Caki2 (cell line): ENCODE measurements at regions not wholly inside any gene's neighbourhood (a gene's known extent, or its start where the extent isn't known, plus 50 kb on each side); places are given as distances from the start of the nearest gene placed in this dataset.
"Not testable (repeated sequence)": the region's sequence is repeated elsewhere in the genome, so short reads cannot be mapped to it uniquely, and the experiment has no call there.

Source experiments
- DNase-seq: peaks from one replicate; pipeline ENCODE4 v3.0.0-alpha.2; 2015; ENCODE audit warnings: low read depth
- in situ Hi-C: cut with HindIII; loops from 2 replicates; pipeline ENCODE4 v1.10.0; 2016; ENCODE audit warnings: low sequenced_read_pairs, low pct_unique_long_range_greater_than_20kb, mixed read lengths

GRCh38 chr2:204124140-204124750 lies 187.7 kb downstream of the ICOS start:
- in situ Hi-C loops = no loop called here
- no peak for DNase-seq

- in situ Hi-C loops = no loop called here
- no peak for DNase-seq
Measured at GRCh38 chr2:204126705-204127104, 190.1 kb downstream of the ICOS start.

GRCh38 chr2:204127238-204127637 lies 190.7 kb downstream of the ICOS start:
- no peak for DNase-seq
- in situ Hi-C loops = no loop called here

GRCh38 chr2:204129591-204130294 lies 193.2 kb downstream of the ICOS start:
- in situ Hi-C loops = no loop called here
- no peak for DNase-seq

GRCh38 chr2:204131621-204132020 lies 195.1 kb downstream of the ICOS start:
- in situ Hi-C loops = no loop called here
- DNase-seq = no peak

DNA sequence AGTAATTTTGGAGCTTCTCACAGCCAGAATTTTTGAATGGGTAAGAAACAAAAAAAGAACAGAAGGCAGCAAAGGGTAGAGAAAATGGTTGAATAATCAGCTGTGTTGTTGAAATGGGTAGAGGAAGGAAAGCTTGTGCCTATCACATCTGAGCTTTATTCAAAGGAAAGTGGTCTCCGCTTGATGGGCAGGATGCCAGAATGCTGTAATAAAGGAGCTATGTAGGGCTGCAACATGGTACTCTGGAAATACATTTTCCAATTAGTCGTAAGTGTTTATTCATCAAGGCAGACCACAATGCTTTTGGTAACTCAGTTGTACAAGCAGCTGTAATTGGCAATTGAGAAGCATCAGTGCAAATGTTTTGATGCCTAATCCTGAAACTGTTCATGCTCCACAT lies 196.9 kb downstream of the ICOS start:
- in situ Hi-C loops = no loop called here
- DNase-seq = no peak

GRCh38 chr2:204134421-204134820 lies 197.9 kb downstream of the ICOS start:
- in situ Hi-C loops = no loop called here

DNA sequence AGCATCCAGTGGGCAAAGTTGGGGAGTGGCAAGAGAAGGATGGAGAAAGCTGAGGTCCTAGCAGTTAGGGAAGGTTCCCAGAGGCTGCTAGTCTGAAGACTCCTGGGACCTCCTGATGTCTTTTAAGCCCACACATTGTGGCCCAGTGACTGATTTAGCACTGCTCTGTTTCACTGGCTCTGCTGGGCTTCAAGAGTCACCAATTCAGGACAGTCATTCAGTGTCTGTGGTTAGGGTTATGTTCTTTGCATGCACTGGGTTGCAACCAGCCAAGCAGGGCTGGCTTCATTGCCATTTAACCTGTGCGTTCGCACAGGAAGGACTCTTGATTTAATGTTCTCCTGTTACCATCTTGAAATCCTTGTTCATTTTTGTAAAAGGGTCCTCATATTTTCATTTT lies 199.2 kb downstream of the ICOS start:
- in situ Hi-C loops = no loop called here
- DNase-seq = no peak

More at GRCh38 chr2:204134421-204134820, 197.9 kb downstream of the ICOS start:
- no peak for DNase-seq

GRCh38 chr2:204138206-204138605 lies 201.6 kb downstream of the ICOS start:
- in situ Hi-C loops = no loop called here
- no peak for DNase-seq

DNA sequence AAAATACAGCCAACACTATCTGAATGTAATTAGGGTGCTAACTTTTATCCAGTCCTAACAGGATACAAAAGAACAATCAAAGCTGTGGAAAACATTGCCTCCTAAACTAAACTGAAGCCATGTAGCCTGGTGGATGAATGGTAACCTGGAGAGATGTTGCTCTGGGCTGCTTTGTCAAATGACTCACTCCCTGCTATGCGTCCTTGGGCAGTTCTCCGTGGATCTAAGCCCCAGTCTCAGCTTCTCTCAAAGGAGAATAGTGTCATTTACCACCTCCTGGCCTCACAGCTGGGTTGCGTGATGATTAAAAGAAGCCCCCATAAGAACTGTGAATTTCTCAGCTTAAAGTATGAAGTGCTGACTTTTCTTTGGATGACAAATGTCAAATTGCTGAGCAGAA lies 203.7 kb downstream of the ICOS start:
- DNase-seq = no peak
- in situ Hi-C loops = no loop called here

GRCh38 chr2:204143216-204144014 lies 206.9 kb downstream of the ICOS start:
- no peak for DNase-seq
- in situ Hi-C loops = no loop called here

GRCh38 chr2:204144492-204144891 lies 207.9 kb downstream of the ICOS start:
- in situ Hi-C loops = no loop called here
- no peak for DNase-seq

GRCh38 chr2:204145263-204145751 lies 208.7 kb downstream of the ICOS start:
- peak; percentile 64 for DNase-seq
- in situ Hi-C loops = no loop called here

GRCh38 chr2:204145791-204146190 lies 209.2 kb downstream of the ICOS start:
- no peak for DNase-seq
- in situ Hi-C loops = no loop called here

- DNase-seq, in situ Hi-C loops: not testable (repeated sequence)
Measured at GRCh38 chr2:204147040-204147439, 210.5 kb downstream of the ICOS start.

- in situ Hi-C loops = no loop called here
Measured at GRCh38 chr2:204150721-204151120, 214.2 kb downstream of the ICOS start.

DNA sequence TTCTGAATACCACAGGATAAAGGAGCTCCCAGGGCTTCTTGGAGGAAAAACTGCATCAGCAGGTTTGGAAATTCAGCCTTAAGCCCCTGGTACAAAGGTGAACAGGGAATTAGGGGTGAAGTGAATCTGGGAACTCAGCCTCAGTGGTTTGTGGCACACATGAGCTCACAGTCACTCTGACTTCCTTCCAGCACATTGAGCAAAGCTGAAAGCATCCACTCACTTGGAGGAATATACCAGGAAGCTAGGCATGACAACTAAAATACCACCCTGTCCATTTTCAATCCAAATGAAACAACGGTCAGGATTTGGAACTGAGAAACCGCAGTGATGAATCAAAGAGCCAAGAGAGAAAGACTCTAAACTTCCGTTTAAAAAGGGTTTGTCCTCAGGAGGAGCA lies 216.1 kb downstream of the ICOS start:
- DNase-seq = no peak
- in situ Hi-C loops = no loop called here

More at GRCh38 chr2:204150721-204151120, 214.2 kb downstream of the ICOS start:
- DNase-seq = no peak

DNA sequence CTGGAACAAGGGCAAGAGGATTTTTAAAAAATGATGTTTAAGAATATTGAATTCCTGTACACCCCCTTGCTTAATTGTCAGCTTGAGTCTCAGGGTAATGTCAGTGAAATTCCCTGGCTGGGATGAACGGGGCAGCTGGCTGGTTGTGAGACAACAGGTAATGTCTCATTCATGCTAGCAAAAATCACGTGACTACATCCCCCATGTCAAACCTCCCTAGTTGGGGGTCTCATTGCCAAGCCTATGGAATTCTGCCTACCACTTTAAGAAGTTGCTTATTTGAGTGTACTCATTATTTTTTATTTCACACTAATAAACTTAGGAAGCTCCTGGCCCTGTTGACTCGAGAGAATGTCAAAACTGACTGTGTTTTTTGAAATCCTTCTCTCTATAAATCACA lies 218.3 kb downstream of the ICOS start:
- in situ Hi-C loops = no loop called here
- DNase-seq = no peak

DNA sequence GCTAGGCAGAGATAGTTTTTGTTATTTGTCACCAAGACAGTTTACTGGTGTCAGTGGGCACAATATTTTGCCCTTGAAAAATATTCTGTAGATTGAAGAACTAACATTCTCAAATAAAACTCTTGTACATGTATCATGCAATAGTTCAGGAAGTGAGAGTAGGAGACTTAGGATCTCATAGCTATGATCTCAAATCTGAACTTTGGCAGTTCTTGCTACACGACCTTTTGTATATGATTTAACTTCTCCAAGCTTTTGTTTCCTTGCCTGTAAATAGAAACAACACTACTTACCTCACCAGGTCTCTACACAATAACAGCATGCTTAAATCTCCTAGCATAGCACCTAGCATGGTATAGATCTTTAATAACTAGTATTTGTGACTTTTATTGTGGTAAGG lies 219.9 kb downstream of the ICOS start:
- no peak for DNase-seq
- in situ Hi-C loops = no loop called here
